ENCODE measurements at regions not wholly inside any gene's neighbourhood (a gene's known extent, or its start where the extent isn't known, plus 50 kb on each side); places are given as distances from the start of the nearest gene placed in this dataset.

DNA sequence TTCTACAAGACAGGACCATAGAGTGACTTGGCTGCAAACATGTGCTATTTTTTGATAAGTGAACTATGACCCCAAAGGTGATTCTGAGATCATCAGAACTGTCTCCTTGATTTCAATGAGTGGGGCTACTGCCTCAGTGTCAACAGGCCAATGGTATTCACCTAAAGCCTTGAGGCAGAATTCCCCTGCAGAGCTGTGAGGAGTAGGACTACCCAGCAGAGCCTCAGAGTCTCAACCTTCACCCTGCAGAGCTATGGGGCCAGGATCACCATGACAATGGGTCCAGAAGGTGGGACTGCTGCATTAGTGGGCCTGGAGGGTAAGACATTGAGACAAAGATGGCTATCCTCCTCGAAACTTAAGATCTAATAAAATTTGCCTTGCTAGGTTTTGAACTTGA is 1668.2 kb upstream of the SLC39A10 start:
- DNase-seq (ENCODE audit: low read depth), result no peak

GRCh38 chr2:193985272-193985671 is 1671.8 kb upstream of the SLC39A10 start:
- no peak for DNase-seq (ENCODE audit: low read depth)

GRCh38 chr2:193980599-193980998 is 1676.4 kb upstream of the SLC39A10 start:
- no peak for DNase-seq (ENCODE audit: low read depth)

- DNase-seq (ENCODE audit: low read depth), result no peak
Observed at GRCh38 chr2:193973781-193974180, 1683.2 kb upstream of the SLC39A10 start.

GRCh38 chr2:193966590-193966989 is 1690.4 kb upstream of the SLC39A10 start:
- peak; percentile 92 for DNase-seq (ENCODE audit: low read depth)

GRCh38 chr2:193965263-193965662 is 1691.8 kb upstream of the SLC39A10 start:
- DNase-seq (ENCODE audit: low read depth), result no peak

DNA sequence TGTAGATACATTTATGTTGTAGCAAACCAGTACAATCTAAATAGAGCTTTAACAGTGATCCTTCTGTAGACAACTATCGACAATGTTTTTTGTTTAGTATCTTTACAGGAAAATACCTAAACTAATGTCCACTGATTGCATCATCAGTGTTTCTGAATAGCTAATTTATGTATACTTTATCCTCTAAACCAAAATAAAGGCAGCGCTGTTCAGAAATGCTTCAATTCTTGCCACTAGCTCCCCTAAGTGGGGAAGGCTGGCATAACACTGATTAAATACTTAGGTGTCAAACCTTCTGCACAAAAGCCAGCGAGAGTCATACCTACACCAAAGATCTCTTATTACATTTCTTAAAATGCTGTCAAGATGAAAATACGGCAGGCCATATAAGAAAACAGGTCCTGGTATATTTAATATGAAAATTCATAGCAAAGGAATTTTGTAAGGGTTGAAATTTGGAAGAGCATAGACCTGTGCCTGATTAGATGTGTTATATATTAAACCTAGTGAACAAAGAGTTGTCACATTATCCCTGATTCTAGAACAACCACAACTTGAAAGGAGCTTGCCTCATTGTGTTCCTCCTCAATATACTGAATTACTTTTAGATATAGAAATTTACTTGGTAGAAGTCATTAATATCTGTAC is 1693.4 kb upstream of the SLC39A10 start:
- peak; percentile 68 for DNase-seq (ENCODE audit: low read depth)

- DNase-seq (ENCODE audit: low read depth), result no peak
Observed at GRCh38 chr2:193946806-193947205, 1710.2 kb upstream of the SLC39A10 start.

GRCh38 chr2:193943406-193943960 is 1713.5 kb upstream of the SLC39A10 start:
- DNase-seq (ENCODE audit: low read depth), result no peak

DNA sequence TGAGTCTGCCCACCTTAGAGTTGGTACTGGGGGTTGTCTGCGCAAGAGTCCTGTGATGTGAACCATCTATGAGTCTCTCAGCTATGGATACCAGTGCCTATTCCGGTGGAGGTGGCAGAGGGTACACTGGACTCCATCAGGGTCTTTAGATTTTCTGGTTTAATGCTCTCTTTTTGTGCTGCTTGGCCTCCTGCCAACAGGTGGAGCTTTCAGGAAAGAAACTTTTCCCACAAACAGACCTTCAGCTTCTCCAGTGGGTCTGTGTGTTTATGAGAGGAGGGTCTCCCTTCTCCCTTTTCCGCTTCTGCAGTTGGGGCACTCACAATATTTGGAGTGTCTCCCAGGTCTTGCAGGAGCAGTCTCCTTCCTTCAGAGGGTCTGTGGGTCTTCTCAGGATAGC is 1721.9 kb upstream of the SLC39A10 start:
- DNase-seq (ENCODE audit: low read depth), result no peak

DNA sequence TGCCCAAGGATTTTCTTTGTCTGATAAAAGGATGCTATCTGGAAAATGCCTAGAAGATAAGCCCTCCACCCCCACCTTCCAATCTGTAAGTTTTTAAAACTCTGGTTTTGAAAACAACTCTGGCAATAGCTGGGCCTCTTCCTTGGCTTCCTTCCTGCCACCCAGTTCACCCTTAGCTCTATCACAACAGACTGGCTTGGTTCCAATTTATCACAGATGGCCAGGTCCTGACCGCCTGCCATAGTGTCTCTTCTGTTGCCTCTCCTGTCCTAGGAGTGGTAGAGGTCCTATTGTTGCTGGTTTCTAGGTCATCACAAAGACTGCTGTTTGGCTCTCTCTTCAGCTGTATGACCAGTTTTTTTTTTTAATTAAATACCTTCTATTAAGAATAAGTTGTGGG is 1727.9 kb upstream of the SLC39A10 start:
- DNase-seq (ENCODE audit: low read depth), result no peak

GRCh38 chr2:193907561-193907960 is 1712.8 kb upstream of the TMEFF2 start:
- peak; percentile 6 for DNase-seq (ENCODE audit: low read depth)

GRCh38 chr2:193900292-193900691 is 1705.6 kb upstream of the TMEFF2 start:
- DNase-seq (ENCODE audit: low read depth), result no peak

GRCh38 chr2:193895226-193895625 is 1700.5 kb upstream of the TMEFF2 start:
- DNase-seq (ENCODE audit: low read depth), result no peak

DNA sequence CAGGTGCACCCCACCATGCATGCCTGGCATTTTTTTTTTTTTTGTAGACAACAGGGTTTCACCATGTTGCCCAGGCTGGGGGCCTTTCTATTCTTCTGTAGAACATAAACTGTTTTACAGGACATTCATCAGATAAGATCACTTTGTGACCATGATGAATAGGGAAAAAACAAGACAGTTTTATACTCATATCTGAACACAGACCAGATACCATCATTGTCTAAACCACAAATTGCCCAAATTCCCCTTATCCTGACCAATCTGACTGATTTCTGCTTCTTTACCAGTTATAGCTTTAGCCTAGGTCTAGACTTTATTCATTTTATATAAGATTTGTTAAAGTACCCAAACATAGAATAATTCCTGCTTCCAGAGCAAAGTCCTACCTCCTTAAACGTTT is 1699.3 kb upstream of the TMEFF2 start:
- no peak for DNase-seq (ENCODE audit: low read depth)

DNA sequence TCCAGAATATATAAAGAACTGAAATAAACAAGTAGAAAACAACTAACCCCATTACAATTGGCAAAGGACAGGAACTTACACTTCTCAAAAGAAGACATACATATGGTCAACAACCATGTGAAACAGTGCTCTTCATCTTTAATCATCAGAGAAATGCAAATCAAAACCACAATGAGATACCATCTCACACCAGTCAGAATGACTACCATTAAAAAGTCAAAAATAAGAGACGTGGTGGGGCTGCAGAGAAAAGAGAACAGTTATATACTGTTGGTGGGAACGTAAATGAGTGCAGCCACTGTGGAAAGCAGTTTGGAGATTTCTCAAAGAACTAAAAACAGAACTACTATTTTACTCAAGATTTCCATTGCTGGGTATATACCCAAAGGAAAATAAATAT is 1696.3 kb upstream of the TMEFF2 start:
- no peak for DNase-seq (ENCODE audit: low read depth)

DNA sequence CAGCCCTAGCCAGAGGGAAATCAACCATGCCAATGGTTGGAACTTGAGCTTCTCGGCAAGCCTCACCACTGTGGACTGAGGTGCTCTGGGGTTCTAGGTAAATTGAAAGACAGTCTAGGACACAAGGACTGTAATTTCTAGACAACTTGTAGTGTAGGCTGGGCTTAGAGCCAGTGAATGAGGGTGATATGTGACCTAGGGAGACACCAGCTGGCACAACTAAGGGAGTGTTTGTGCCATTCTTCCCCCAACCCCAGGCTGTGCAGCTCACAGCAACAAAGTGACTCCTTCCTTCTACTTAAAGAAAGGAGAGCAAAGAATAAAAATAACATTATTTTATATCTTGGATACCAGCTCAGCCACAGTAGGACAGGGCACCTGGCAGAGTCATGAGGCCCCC is 1690.7 kb upstream of the TMEFF2 start:
- no peak for DNase-seq (ENCODE audit: low read depth)

DNA sequence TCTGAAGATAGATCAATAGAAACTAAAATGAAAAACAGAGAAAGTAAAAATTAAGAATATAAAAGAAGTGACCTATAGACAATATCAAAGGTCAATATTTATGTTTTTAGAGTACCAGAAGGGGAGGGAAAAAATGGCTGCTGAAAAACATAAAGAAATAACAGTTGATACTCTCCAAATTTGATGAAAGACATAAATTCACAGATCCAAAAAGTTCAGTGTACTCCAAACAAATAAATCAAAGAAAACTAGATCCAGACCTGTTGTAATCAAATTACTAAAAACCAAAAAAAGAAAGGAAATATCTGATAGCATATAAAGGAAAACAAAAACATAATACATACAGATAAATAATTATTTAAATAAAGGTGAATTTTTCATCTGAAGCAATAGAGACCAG is 1689.1 kb upstream of the TMEFF2 start:
- DNase-seq (ENCODE audit: low read depth), result no peak

DNA sequence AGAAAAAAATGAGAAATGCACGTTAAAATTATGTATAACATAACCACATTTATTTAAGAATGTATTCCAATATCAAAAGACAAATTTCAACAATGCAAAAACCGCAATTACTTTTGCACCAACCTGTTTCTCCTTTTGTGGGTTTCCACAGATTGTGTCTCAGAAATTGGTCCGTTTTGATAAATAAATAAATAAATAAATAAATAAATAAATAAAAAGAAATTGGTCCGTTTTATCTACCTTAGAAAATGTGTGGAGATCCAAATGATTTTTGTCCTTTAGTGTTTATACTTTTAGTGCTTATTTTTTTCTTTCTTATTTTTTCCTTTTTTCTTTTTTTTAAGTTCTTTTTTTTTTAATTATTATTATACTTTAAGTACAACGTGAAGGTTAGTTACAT is 1682.2 kb upstream of the TMEFF2 start:
- no peak for DNase-seq (ENCODE audit: low read depth)

DNA sequence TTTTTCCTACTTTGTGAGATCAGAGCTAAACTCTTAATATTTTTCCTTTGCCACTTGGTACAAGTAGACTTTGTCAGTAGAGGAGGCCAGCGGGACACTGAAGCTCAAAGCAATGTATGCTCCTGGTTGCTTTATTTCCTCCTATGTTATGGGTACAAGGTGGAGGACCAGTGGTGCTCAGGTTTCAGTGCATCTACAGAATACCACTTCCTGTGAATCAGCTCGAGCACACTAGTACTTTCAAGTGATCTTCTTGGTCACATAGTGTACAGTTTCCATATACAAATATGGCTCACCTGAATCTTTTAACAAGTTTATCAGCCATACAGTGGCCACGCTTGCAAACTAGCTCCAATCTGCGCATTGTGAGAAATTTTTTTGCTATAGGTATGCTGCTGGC is 1674.8 kb upstream of the TMEFF2 start:
- no peak for DNase-seq (ENCODE audit: low read depth)

DNA sequence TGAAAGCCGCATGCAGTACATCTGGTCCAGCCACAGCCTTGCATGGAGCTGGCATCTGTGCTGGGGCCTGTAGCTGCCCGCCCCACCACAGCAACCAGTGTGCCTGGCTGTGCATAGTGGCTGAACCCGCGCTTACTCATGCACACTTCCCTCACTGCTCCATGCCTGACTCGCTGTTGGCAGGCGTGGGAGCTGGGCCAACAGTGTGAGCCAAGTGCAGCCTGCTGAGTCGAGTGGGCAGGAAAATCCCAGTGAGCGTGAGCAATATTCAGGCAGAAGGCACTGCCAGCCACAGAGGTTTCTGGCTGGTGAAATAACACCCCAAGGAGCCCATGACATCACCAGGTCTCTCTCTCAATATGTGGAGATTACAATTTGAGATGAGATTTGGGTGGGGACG is 1674.1 kb upstream of the TMEFF2 start:
- no peak for DNase-seq (ENCODE audit: low read depth)

- DNase-seq (ENCODE audit: low read depth), result no peak
Observed at GRCh38 chr2:193868132-193868531, 1673.4 kb upstream of the TMEFF2 start.

DNA sequence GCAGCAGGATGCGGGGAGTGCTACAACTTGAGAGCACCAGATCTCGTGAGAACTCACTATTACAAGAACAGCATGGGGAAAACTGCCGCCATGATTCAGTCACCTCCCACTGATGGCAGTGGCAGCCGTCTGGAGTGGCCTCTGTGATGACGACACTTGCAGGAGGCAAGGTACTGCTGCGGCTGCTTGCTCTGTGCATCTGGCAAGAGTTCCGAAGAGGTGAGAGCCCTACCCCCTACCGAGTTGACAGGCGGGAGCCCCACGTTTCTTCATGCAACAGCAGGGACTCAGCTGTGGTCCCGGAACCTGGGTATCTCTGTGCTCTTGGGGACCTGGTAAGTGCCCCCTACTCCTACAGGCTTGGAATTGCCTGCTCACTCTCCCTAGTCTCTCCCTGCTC is 1672.7 kb upstream of the TMEFF2 start:
- no peak for DNase-seq (ENCODE audit: low read depth)

DNA sequence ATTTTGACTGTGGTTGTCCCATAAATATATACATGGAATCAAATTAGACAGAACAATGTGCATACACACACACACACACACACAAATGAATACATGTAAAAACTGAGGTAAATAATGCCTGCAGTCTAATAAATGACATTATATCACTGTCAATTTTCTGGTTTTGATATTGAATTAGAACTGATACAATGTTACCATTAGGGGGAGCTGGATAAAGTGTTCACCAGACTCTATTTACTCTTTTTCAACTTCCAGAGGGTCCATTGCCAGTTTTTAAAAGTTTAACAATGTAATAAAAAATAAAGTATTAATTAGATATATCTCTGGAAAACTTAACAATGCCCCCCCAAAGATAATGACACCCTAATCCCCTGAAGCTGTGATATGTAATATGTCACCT is 1666.8 kb upstream of the TMEFF2 start:
- DNase-seq (ENCODE audit: low read depth), result no peak

All from iris pigment epithelial cell (primary cell).